Ovary (tissue), 7 donors: ENCODE measurements at regions not wholly inside any gene's neighbourhood (a gene's known extent, or its start where the extent isn't known, plus 50 kb on each side); places are given as distances from the start of the nearest gene placed in this dataset.

Experiments
- DNase-seq, 5 donors: peaks; one replicate each; pipeline ENCODE4 v3.0.0-alpha.2; 2019 to 2020
- H3K27ac ChIP-seq, 2 donors: fragments of 200-600 bp; one replicate each; pipeline versions ENCODE4 v1.5.1 to v1.8.0; 2019 to 2022
- H3K27me3 ChIP-seq: fragments of 200-600 bp; one replicate; pipeline ENCODE4 v1.8.0; 2022
- H3K36me3 ChIP-seq: fragments of 200-600 bp; sonication (generic); one replicate; pipeline ENCODE4 v1.5.1; 2019
- H3K4me1 ChIP-seq: one replicate; pipeline ENCODE4 v1.8.1; 2013; ENCODE audit warnings: mild to moderate bottlenecking, moderate library complexity; ENCODE audit not compliant: insufficient read depth
- H3K4me3 ChIP-seq: fragments of 200-600 bp; sonication (generic); one replicate; pipeline ENCODE4 v1.5.1; 2017
- H3K9me3 ChIP-seq, 2 donors: fragments of 200-600 bp in 1 of 2; sonication (generic) in 1 of 2; one replicate each; pipeline versions ENCODE4 v1.5.1 to v1.8.1; 2013 to 2019; ENCODE audit warnings: mild to moderate bottlenecking in 1 of 2, moderate library complexity in 1 of 2
- CTCF ChIP-seq, 3 donors: fragments of 450-650 bp in 2 of 3; fragments of 200-600 bp in 1 of 3; IDR thresholded peaks; one replicate each; pipeline versions ENCODE4 v1.5.1 to v1.8.0; 2016 to 2022; ENCODE audit warnings: antibody characterized with exemption in 3 of 3, mild to moderate bottlenecking in 1 of 3
- EP300 ChIP-seq: sonication (generic); formaldehyde crosslinking; IDR thresholded peaks from one replicate; pipeline ENCODE4 v1.6.1; 2017; ENCODE audit warnings: antibody characterized with exemption
- POLR2A ChIP-seq: fragments of 450-650 bp; IDR thresholded peaks from one replicate; pipeline ENCODE4 v1.6.1; 2017; ENCODE audit warnings: antibody characterized with exemption, mild to moderate bottlenecking, moderate library complexity
- WGBS, 3 donors: extraction: QIAGEN DNeasy Blood & Tissue Kit in 1 of 3; methylation state at CpG; one replicate each; pipeline versions ENCODE4 v1.1.5 to v1.1.7; 2013 to 2017; 5-methylcytosine and 5-hydroxymethylcytosine counted together
- intact Hi-C, 4 donors: fragments of 100-400 bp; cut with DNase I; formaldehyde crosslinking; loops; one replicate each; pipeline versions ENCODE4 v1.11.0 to v1.15.1; 2022 to 2023
- donor health status: DM: no; HTN: no; CAD: no; lungs with moderate emphysema.
- donor health status: DM: no; HTN: no; CAD: no.
- donor health status: Bipolar disorder and iron deficiency.
- donor health status: DM: no; HTN: no; CAD: no.
- donor health status: DM: yes; HTN: yes; CAD: no.

- no peaks in the 10 kb centered on the region for H3K4me1 ChIP-seq
- no peaks in the 10 kb centered on the region for H3K9me3 ChIP-seq
- H3K27ac ChIP-seq, result no peak overlapping the region
- H3K27me3 ChIP-seq, result no peaks in the 10 kb centered on the region
- TF ChIP-seq EP300 (no peak), POLR2A (no peak), CTCF (IDR thresholded peaks at IDR 0.05) (no peak)
- no peak overlapping the region for H3K4me3 ChIP-seq
- intact Hi-C loops, result no loop called here
- DNase-seq, result no peak
- 73 to 91% (median 77%) methylated on average over 5 of the region's 5 CpGs for WGBS, 3 donors
- no peaks in the 10 kb centered on the region for H3K36me3 ChIP-seq
These were observed 225.9 kb upstream of the DPH6 start for GRCh38 chr15:35771746-35772442.

GRCh38 chr15:35774653-35775052, 228.7 kb upstream of the DPH6 start:
- Histone ChIP-seq H3K36me3 (no peaks in the 10 kb centered on the region), H3K4me1 (no peaks in the 10 kb centered on the region), H3K4me3 (no peak overlapping the region), H3K27me3 (no peaks in the 10 kb centered on the region), H3K9me3 (no peaks in the 10 kb centered on the region), H3K27ac (no peak overlapping the region)
- no peak for TF ChIP-seq POLR2A
- TF ChIP-seq CTCF (IDR thresholded peaks at IDR 0.05), result no peak
- TF ChIP-seq EP300, result no peak
- WGBS, 3 donors, result 92 to 93% (median 93%) methylated on average over 8 of the region's 8 CpGs
- intact Hi-C loops, result no loop called here
- DNase-seq, result no peak

- Histone ChIP-seq H3K27ac (no peak overlapping the region), H3K4me1 (no peaks in the 10 kb centered on the region), H3K27me3 (no peaks in the 10 kb centered on the region), H3K36me3 (no peaks in the 10 kb centered on the region), H3K4me3 (no peak overlapping the region), H3K9me3 (no peaks in the 10 kb centered on the region)
- intact Hi-C loops, result no loop called here
- no peak for TF ChIP-seq POLR2A
- no peak for TF ChIP-seq CTCF (IDR thresholded peaks at IDR 0.05)
- TF ChIP-seq EP300, result no peak
- no peak for DNase-seq
- 95 to 98% (median 96%) methylated on average over 4 of the region's 4 CpGs for WGBS, 3 donors
These were observed 229.5 kb upstream of the DPH6 start for GRCh38 chr15:35775471-35775870.

- TF ChIP-seq EP300 (no peak), CTCF (IDR thresholded peaks at IDR 0.05) (no peak), POLR2A (no peak)
- 71 to 78% (median 73%) methylated on average over 9 of the region's 9 CpGs for WGBS, 3 donors
- Histone ChIP-seq H3K36me3 (no peaks in the 10 kb centered on the region), H3K4me3 (no peak overlapping the region), H3K9me3 (no peaks in the 10 kb centered on the region), H3K4me1 (no peaks in the 10 kb centered on the region), H3K27me3 (no peaks in the 10 kb centered on the region), H3K27ac (no peak overlapping the region)
- DNase-seq, result no peak
- intact Hi-C loops, result no loop called here
These were observed 231.1 kb upstream of the DPH6 start for GRCh38 chr15:35777061-35777460.
